ENCODE measurements at regions not wholly inside any gene's neighbourhood (a gene's known extent, or its start where the extent isn't known, plus 50 kb on each side); places are given as distances from the start of the nearest gene placed in this dataset.

DNA sequence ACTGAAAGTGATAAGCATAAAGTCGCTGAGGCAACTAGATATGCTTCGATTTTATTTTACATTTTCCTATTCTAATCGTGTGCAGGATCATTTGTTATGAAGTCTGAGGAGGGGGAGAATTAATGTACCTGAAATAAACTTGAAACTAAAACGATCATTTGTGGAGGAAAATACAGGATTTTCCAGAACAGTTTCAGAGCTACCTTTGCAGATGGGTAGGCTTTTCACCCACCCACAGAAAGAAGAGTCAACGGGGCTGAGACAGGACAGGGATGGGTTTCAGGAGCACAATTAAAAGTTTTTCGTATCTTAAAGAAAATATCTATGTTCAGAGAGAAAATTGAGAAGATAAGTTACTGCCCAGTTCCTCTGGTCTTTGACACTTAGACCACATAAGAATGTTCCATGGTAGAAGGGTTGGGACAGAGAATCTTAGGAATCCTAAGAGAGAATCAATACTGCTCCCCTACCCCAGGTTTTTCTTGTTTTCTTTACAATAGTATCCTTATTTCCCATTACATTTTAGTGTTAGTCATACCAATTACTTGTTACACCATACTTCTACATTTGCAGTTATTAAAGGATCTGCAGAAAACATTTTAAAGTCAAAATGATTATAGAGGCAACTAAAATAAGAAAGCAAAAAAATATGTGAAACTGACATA lies 211.4 kb downstream of the DEPDC1B start:
- Mint-ChIP-seq H3K27me3 (ENCODE audit: insufficient read depth) (no peaks in the 10 kb centered on the region), H3K9me3 (no peaks in the 10 kb centered on the region), H3K4me1 (peaks cover 2% of the 10 kb centered on the region), H3K4me3 (no peak overlapping the region), H3K36me3 (ENCODE audit: low read depth) (no peaks in the 10 kb centered on the region), H3K27ac (no peak overlapping the region)
- Histone ChIP-seq H3K9me3 (ENCODE audit: control insufficient read depth, low read length) (no peaks in the 10 kb centered on the region), H3K4me3 (ENCODE audit: low read length) (no peak overlapping the region), H3K27me3 (ENCODE audit: control insufficient read depth, insufficient read depth, low read length, poor library complexity, severe bottlenecking) (no peaks in the 10 kb centered on the region), H3K36me3 (ENCODE audit: control insufficient read depth, insufficient read depth, low read length) (no peaks in the 10 kb centered on the region), H3K4me1 (ENCODE audit: control insufficient read depth, insufficient read depth, low read length) (no peaks in the 10 kb centered on the region), H3K27ac (ENCODE audit: low read depth, low read length) (no peak overlapping the region), H3K9ac (ENCODE audit: extremely low read depth, low read length, poor library complexity, severe bottlenecking) (no peak overlapping the region)
- no peak for DNase-seq
- TF ChIP-seq, protein P1, sequence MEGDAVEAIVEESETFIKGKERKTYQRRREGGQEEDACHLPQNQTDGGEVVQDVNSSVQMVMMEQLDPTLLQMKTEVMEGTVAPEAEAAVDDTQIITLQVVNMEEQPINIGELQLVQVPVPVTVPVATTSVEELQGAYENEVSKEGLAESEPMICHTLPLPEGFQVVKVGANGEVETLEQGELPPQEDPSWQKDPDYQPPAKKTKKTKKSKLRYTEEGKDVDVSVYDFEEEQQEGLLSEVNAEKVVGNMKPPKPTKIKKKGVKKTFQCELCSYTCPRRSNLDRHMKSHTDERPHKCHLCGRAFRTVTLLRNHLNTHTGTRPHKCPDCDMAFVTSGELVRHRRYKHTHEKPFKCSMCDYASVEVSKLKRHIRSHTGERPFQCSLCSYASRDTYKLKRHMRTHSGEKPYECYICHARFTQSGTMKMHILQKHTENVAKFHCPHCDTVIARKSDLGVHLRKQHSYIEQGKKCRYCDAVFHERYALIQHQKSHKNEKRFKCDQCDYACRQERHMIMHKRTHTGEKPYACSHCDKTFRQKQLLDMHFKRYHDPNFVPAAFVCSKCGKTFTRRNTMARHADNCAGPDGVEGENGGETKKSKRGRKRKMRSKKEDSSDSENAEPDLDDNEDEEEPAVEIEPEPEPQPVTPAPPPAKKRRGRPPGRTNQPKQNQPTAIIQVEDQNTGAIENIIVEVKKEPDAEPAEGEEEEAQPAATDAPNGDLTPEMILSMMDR (conservative IDR thresholded peaks at IDR 0.05) = no peak
- 85 to 86% methylated on average over 1 to 6 of the region's 6 CpGs for WGBS, 2 experiments (ENCODE audit: insufficient coverage in 1 of 2, insufficient read length in 1 of 2)

DNA sequence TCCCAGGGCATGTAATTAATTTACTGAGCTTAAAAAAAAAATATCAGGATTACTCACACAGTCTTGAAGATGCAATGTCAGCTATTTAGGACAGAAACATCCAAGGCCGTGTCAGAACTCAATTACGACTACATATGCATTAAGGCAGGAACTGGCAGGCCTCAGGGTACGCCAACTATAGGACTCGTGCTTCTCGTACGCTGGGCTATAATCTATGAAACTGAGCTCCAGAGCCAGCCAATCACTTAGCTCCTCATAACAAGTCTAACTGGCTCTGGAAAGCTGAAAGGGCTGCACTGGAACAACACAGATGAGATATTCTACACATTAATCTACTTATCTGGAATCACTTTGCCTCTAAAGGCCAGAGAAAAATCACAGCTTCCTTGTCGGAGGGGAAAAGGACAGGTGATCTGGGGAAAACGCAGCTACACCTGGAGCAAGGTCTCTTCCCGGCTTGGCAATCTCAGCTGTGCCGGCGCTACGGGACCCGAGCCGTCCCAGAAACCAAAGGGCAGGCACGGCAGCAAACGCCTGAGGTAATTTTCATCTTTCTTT lies 212.0 kb downstream of the DEPDC1B start:
- Histone ChIP-seq H3K9me3 (ENCODE audit: control insufficient read depth, low read length) (no peaks in the 10 kb centered on the region), H3K27me3 (ENCODE audit: control insufficient read depth, insufficient read depth, low read length, poor library complexity, severe bottlenecking) (no peaks in the 10 kb centered on the region), H3K9ac (ENCODE audit: extremely low read depth, low read length, poor library complexity, severe bottlenecking) (no peak overlapping the region), H3K27ac (ENCODE audit: low read depth, low read length) (no peak overlapping the region), H3K36me3 (ENCODE audit: control insufficient read depth, insufficient read depth, low read length) (no peaks in the 10 kb centered on the region), H3K4me3 (ENCODE audit: low read length) (no peak overlapping the region), H3K4me1 (ENCODE audit: control insufficient read depth, insufficient read depth, low read length) (no peaks in the 10 kb centered on the region)
- H3K36me3 Mint-ChIP-seq (ENCODE audit: low read depth) = no peaks in the 10 kb centered on the region
- no peaks in the 10 kb centered on the region for H3K27me3 Mint-ChIP-seq (ENCODE audit: insufficient read depth)
- TF ChIP-seq, protein P1 (conservative IDR thresholded peaks at IDR 0.05) = no peak
- H3K4me1 Mint-ChIP-seq = peaks cover 2% of the 10 kb centered on the region
- H3K4me3 Mint-ChIP-seq = no peak overlapping the region
- H3K27ac Mint-ChIP-seq = peak overlapping the region; percentile 55
- DNase-seq = no peak
- WGBS, 2 experiments (ENCODE audit: insufficient coverage in 1 of 2, insufficient read length in 1 of 2) = 93% methylated on average over 13 to 16 of the region's 16 CpGs
- no peaks in the 10 kb centered on the region for H3K9me3 Mint-ChIP-seq

DNA sequence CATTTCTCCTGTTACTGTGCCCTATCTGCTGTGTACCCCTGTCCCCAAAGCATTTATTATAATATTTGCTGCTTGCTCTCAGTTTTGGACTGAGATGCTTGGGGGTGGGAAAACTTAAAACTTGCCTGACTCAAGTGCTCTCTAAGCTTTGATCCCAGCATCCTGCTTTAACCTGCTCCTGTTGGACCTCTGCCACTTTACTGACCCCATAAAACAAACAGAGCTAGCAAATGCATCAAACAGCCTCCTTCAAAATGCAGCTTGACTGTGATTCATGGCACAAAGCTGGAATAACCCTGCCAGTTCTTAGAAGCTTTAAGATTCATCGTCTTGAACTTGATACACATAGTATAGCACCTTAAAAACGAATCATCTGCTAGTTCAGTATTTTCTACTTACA lies 212.5 kb downstream of the DEPDC1B start:
- no peaks in the 10 kb centered on the region for H3K36me3 ChIP-seq (ENCODE audit: control insufficient read depth, insufficient read depth, low read length)
- H3K27ac ChIP-seq (ENCODE audit: low read depth, low read length) = no peak overlapping the region
- no peak overlapping the region for H3K9ac ChIP-seq (ENCODE audit: extremely low read depth, low read length, poor library complexity, severe bottlenecking)
- H3K27ac Mint-ChIP-seq = no peak overlapping the region
- no peaks in the 10 kb centered on the region for H3K27me3 ChIP-seq (ENCODE audit: control insufficient read depth, insufficient read depth, low read length, poor library complexity, severe bottlenecking)
- WGBS, 2 experiments (ENCODE audit: insufficient coverage in 1 of 2, insufficient read length in 1 of 2) = 75 to 89% methylated on average over 2 of the region's 2 CpGs
- H3K4me1 ChIP-seq (ENCODE audit: control insufficient read depth, insufficient read depth, low read length) = no peaks in the 10 kb centered on the region
- no peak overlapping the region for H3K4me3 ChIP-seq (ENCODE audit: low read length)
- no peak for DNase-seq
- no peaks in the 10 kb centered on the region for H3K9me3 Mint-ChIP-seq
- no peak overlapping the region for H3K4me3 Mint-ChIP-seq
- H3K36me3 Mint-ChIP-seq (ENCODE audit: low read depth) = no peaks in the 10 kb centered on the region
- no peaks in the 10 kb centered on the region for H3K9me3 ChIP-seq (ENCODE audit: control insufficient read depth, low read length)
- peaks cover 2% of the 10 kb centered on the region for H3K4me1 Mint-ChIP-seq
- TF ChIP-seq, protein P1 (conservative IDR thresholded peaks at IDR 0.05) = no peak
- no peaks in the 10 kb centered on the region for H3K27me3 Mint-ChIP-seq (ENCODE audit: insufficient read depth)
